SU-DHL-6 (cell line): ENCODE measurements at regions not wholly inside any gene's neighbourhood (a gene's known extent, or its start where the extent isn't known, plus 50 kb on each side); places are given as distances from the start of the nearest gene placed in this dataset.
"Not testable (repeated sequence)": the region's sequence is repeated elsewhere in the genome, so short reads cannot be mapped to it uniquely, and the experiment has no call there.

Experiments
- H2AFZ ChIP-seq: fragments of 200-600 bp; sonication (generic); 2 replicates; pipeline ENCODE4 v1.6.1; 2014; ENCODE audit warnings: low read depth, mild to moderate bottlenecking, moderate library complexity, mixed read lengths, antibody characterized with exemption, low read length; ENCODE audit not compliant: severe bottlenecking
- H3F3A ChIP-seq: fragments of 200-600 bp; shearing (Covaris generic); 2 replicates; pipeline ENCODE4 v1.6.0; 2016; ENCODE audit warnings: antibody characterized with exemption, mild to moderate bottlenecking; ENCODE audit not compliant: insufficient read depth
- H3K27ac ChIP-seq: fragments of 200-600 bp; sonication (generic); 2 replicates; pipeline ENCODE4 v1.5.1; 2016; ENCODE audit warnings: low read depth, mild to moderate bottlenecking, low read length, moderate library complexity, mixed read lengths
- H3K27me3 ChIP-seq: fragments of 200-600 bp; sonication (generic), shearing (Covaris generic); 2 replicates; pipeline ENCODE4 v1.6.0; 2014; ENCODE audit warnings: mild to moderate bottlenecking, low read length
- H3K36me3 ChIP-seq: fragments of 200-600 bp; sonication (generic); 2 replicates; pipeline ENCODE4 v1.6.1; 2014; ENCODE audit warnings: mild to moderate bottlenecking, low read length, mixed read lengths
- H3K4me2 ChIP-seq: fragments of 300-600, 200-600 bp; shearing (Covaris generic), sonication (generic); 2 replicates; pipeline ENCODE4 v1.6.0; 2014; ENCODE audit warnings: low read length, low read depth, mild to moderate bottlenecking; ENCODE audit not compliant: poor library complexity, severe bottlenecking
- H3K4me3 ChIP-seq: fragments of 200-600 bp; sonication (generic); 2 replicates; pipeline ENCODE4 v1.5.1; 2014; ENCODE audit warnings: antibody characterized with exemption, low read length, mild to moderate bottlenecking, mixed read lengths; ENCODE audit not compliant: insufficient read depth, poor library complexity, severe bottlenecking
- H3K79me2 ChIP-seq: fragments of 200-600 bp; sonication (generic); 2 replicates; pipeline ENCODE4 v1.6.1; 2014; ENCODE audit warnings: mild to moderate bottlenecking, low read length, moderate library complexity; ENCODE audit not compliant: insufficient read depth
- H3K9ac ChIP-seq: fragments of 200-600 bp; sonication (generic); 2 replicates; pipeline ENCODE4 v1.7.0; 2014; ENCODE audit warnings: mild to moderate bottlenecking, low read length
- H3K9me2 ChIP-seq: fragments of 200-600 bp; sonication (generic); replicated peaks from 2 replicates; pipeline ENCODE4 v1.6.1; 2014; ENCODE audit warnings: low read length; ENCODE audit not compliant: insufficient read depth
- H3K9me3 ChIP-seq: fragments of 200-600 bp; sonication (generic); 2 replicates; pipeline ENCODE4 v1.6.1; 2014; ENCODE audit warnings: low read length, mixed read lengths; ENCODE audit not compliant: insufficient read depth
- H4K20me1 ChIP-seq: fragments of 200-600 bp; sonication (generic); 2 replicates; pipeline ENCODE4 v1.6.1; 2014; ENCODE audit warnings: low read depth, mild to moderate bottlenecking, antibody characterized with exemption, low read length, moderate library complexity, mixed read lengths
- EZH2phosphoT487 ChIP-seq: fragments of 200-600 bp; sonication (generic), shearing (Covaris generic); conservative IDR thresholded peaks from 2 replicates; pipeline ENCODE4 v1.6.1; 2018; ENCODE audit warnings: mild to moderate bottlenecking, antibody characterized with exemption, low read length, moderate library complexity, mixed read lengths
- TF ChIP-seq, protein P1 (sequence below): fragments of 200-600 bp; sonication (generic); IDR thresholded peaks from one replicate; pipeline ENCODE4 v1.5.1; 2017; ENCODE audit warnings: antibody characterized with exemption, mild to moderate bottlenecking, low read length, moderate library complexity; ENCODE audit not compliant: insufficient read depth, poor library complexity, severe bottlenecking

DNA sequence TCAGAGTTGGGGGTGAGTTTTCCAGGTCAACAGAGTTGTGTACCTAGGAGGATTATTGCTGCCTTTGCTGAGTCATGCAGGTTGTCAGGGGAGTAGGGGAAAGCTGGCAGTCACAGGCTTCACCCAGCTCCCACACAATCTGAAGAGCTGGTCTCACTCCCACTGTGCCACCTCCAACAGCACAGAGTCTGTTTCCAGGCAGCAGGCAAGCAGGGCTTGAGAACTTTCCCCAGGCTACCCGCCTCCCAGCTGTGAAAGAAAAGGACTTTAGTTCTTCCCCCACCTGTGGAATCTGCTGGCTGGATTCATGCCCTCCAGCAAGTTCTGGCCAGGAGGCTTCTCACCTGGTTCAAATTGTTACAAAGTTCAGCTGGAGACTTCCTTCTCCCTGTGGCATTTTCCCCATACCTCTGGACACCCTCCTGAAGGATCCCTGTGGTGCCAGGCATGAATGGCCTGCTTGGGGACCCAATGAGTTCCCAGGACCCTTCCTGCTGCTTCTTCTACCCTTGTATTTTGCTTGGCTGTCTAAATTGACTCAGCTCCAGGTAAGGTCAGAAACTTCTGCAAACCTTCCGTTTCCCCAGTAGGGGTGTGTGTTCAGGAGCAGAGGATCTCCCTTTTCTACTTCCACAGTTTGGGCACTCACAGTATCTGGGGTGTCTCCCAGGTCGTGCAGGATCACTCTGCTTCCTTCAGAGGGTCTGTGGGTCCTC is 378.1 kb upstream of the MAN1A1 start:
- Histone ChIP-seq H3K36me3 (no peaks in the 10 kb centered on the region), H3K9ac (no peak overlapping the region), H3K79me2 (no peaks in the 10 kb centered on the region), H3F3A (no peaks in the 10 kb centered on the region), H3K9me3 (no peaks in the 10 kb centered on the region), H3K4me2 (no peak overlapping the region), H3K4me3 (no peak overlapping the region), H3K27me3 (no peaks in the 10 kb centered on the region), H3K9me2 (no peaks in the 10 kb centered on the region), H4K20me1 (no peaks in the 10 kb centered on the region), H3K27ac (no peak overlapping the region), H2AFZ (no peak overlapping the region)
- TF ChIP-seq, protein P1, sequence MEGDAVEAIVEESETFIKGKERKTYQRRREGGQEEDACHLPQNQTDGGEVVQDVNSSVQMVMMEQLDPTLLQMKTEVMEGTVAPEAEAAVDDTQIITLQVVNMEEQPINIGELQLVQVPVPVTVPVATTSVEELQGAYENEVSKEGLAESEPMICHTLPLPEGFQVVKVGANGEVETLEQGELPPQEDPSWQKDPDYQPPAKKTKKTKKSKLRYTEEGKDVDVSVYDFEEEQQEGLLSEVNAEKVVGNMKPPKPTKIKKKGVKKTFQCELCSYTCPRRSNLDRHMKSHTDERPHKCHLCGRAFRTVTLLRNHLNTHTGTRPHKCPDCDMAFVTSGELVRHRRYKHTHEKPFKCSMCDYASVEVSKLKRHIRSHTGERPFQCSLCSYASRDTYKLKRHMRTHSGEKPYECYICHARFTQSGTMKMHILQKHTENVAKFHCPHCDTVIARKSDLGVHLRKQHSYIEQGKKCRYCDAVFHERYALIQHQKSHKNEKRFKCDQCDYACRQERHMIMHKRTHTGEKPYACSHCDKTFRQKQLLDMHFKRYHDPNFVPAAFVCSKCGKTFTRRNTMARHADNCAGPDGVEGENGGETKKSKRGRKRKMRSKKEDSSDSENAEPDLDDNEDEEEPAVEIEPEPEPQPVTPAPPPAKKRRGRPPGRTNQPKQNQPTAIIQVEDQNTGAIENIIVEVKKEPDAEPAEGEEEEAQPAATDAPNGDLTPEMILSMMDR: no peak
- TF ChIP-seq EZH2phosphoT487: no peak

GRCh38 chr6:119726912-119727311 is 377.4 kb upstream of the MAN1A1 start:
- not testable (repeated sequence) for H3K27ac ChIP-seq, H3K9me2 ChIP-seq

GRCh38 chr6:119726086-119726485 is 376.5 kb upstream of the MAN1A1 start:
- no peak overlapping the region for H2AFZ ChIP-seq

More at GRCh38 chr6:119726912-119727311, 377.4 kb upstream of the MAN1A1 start:
- not testable (repeated sequence) for H3K36me3 ChIP-seq, H3K27me3 ChIP-seq, H2AFZ ChIP-seq, H3F3A ChIP-seq, H3K9ac ChIP-seq, H3K79me2 ChIP-seq, H4K20me1 ChIP-seq, H3K4me2 ChIP-seq, H3K9me3 ChIP-seq, H3K4me3 ChIP-seq

DNA sequence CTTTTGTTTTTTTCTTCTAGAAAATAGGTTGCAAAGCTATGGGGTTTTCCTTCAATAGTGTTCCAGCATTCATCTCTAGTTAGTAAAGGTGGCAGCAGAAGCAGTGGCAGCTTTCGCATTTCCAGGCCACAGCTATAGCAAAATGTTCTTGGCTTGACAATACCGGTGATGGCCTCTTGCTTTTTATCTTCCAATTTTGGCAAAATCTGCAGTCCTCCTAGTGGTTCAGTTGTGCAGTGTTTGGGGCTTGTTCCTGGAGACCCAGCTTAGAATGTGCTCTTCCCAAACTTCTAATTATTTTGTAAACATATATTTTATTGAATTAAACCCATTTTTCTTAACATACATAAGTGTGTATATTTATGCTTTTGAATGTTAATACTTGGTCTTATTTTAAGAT is 370.6 kb upstream of the MAN1A1 start:
- H3K27ac ChIP-seq: no peak overlapping the region
- no peaks in the 10 kb centered on the region for H3K36me3 ChIP-seq
- no peak overlapping the region for H2AFZ ChIP-seq
- no peak overlapping the region for H3K9ac ChIP-seq
- no peaks in the 10 kb centered on the region for H3K9me2 ChIP-seq
- H3K9me3 ChIP-seq: no peaks in the 10 kb centered on the region
- H3K4me2 ChIP-seq: no peak overlapping the region
- no peaks in the 10 kb centered on the region for H3K27me3 ChIP-seq
- H3K79me2 ChIP-seq: no peaks in the 10 kb centered on the region
- H3F3A ChIP-seq: no peaks in the 10 kb centered on the region
- H3K4me3 ChIP-seq: no peak overlapping the region
- H4K20me1 ChIP-seq: no peaks in the 10 kb centered on the region
- TF ChIP-seq, protein P1: no peak
- TF ChIP-seq EZH2phosphoT487: no peak

More at GRCh38 chr6:119726086-119726485, 376.5 kb upstream of the MAN1A1 start:
- H3K4me2 ChIP-seq: no peak overlapping the region
- H3K4me3 ChIP-seq: no peak overlapping the region
- H3K27me3 ChIP-seq: no peaks in the 10 kb centered on the region
- no peaks in the 10 kb centered on the region for H3K9me2 ChIP-seq
- H3K9me3 ChIP-seq: no peaks in the 10 kb centered on the region
- no peaks in the 10 kb centered on the region for H4K20me1 ChIP-seq
- no peaks in the 10 kb centered on the region for H3K79me2 ChIP-seq
- TF ChIP-seq, protein P1: no peak
- no peak for TF ChIP-seq EZH2phosphoT487
- H3K27ac ChIP-seq: no peak overlapping the region
- H3K36me3 ChIP-seq: no peaks in the 10 kb centered on the region
- H3K9ac ChIP-seq: no peak overlapping the region
- no peaks in the 10 kb centered on the region for H3F3A ChIP-seq
